ENCODE measurements at regions not wholly inside any gene's neighbourhood (a gene's known extent, or its start where the extent isn't known, plus 50 kb on each side); places are given as distances from the start of the nearest gene placed in this dataset.

DNA sequence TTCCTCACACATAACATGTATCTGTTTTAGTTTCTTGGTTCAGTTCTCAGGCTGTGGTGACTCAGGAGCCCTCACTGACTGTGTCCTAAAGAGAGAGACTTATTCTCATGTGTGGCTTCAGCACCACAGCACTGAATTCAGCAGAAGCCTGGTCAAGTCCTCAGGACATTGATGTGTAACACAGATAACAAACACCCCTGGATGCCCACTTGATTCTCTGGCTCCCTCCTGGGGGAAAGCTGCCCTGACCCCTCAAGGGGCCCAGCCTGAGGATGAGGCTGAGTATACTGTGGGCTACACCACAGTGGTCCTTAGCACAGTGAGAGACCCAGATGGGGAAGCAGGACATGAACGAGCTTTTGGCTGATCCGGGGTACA is 87.2 kb upstream of the VPREB1 start:
- Mint-ChIP-seq H3K27me3 (peaks cover 3% of the 10 kb centered on the region), H3K36me3 (ENCODE audit: low read depth) (no peaks in the 10 kb centered on the region), H3K9me3 (no peaks in the 10 kb centered on the region), H3K4me3 (no peak overlapping the region), H3K4me1 (ENCODE audit: low read depth) (no peaks in the 10 kb centered on the region), H3K27ac (peak overlapping the region; percentile 53)
- CTCF ChIA-PET: interaction anchor here (0.6 to 3.0 kb wide), 14 partner anchors 8 to 96 kb away, joined by 3 to 16 read pairs (median 6); no protein-coding TSS in a partner anchor
- no peak for ATAC-seq
- DNase-seq: no peak
- POLR2A ChIA-PET: interaction anchor here (1.0 kb wide), 1 partner anchor 11 kb away, joined by 3 read pairs; no protein-coding TSS in a partner anchor
- TF ChIP-seq, protein P1, sequence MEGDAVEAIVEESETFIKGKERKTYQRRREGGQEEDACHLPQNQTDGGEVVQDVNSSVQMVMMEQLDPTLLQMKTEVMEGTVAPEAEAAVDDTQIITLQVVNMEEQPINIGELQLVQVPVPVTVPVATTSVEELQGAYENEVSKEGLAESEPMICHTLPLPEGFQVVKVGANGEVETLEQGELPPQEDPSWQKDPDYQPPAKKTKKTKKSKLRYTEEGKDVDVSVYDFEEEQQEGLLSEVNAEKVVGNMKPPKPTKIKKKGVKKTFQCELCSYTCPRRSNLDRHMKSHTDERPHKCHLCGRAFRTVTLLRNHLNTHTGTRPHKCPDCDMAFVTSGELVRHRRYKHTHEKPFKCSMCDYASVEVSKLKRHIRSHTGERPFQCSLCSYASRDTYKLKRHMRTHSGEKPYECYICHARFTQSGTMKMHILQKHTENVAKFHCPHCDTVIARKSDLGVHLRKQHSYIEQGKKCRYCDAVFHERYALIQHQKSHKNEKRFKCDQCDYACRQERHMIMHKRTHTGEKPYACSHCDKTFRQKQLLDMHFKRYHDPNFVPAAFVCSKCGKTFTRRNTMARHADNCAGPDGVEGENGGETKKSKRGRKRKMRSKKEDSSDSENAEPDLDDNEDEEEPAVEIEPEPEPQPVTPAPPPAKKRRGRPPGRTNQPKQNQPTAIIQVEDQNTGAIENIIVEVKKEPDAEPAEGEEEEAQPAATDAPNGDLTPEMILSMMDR (IDR thresholded peaks at IDR 0.05): no peak
- intact Hi-C loops (cut with micrococcal nuclease): no loop called here

DNA sequence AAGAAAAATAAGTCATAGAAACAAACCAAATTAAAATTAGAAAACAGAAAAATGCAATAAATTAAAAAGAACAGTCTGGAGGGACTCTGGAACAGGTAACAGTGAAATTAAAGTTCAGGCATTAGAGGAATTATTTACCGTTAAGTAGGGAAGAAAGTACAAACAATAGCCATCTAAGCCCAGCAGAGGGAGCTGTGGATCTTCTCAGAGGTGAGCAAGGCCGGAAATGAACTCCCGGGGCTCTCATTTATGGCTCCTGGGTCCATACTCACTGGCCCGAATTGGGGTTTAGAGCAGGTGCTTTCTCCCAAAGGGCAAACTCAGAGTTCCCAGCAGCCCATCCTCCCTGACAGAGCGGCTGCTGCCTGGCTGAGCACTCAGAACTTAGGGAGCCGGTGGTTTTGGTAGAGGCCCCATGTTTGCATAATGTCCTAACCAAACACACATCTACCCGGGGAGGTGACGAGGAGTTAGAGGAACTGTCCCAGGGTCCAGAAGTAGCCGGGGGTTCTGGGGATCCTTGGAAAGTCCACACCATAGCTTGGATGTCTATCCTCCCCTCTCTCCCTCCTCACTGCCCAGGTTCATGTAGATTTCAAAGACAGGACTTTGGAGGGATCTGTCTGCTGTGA is 87.8 kb upstream of the VPREB1 start:
- Mint-ChIP-seq H3K36me3 (ENCODE audit: low read depth) (no peaks in the 10 kb centered on the region), H3K9me3 (no peaks in the 10 kb centered on the region), H3K4me1 (ENCODE audit: low read depth) (no peaks in the 10 kb centered on the region), H3K4me3 (no peak overlapping the region), H3K27ac (peak overlapping the region; percentile 53), H3K27me3 (peaks cover 5% of the 10 kb centered on the region)
- CTCF ChIA-PET: interaction anchor here (0.6 to 3.0 kb wide), 12 partner anchors 9 to 75 kb away, joined by 3 to 16 read pairs (median 6); no protein-coding TSS in a partner anchor
- TF ChIP-seq, protein P1 (IDR thresholded peaks at IDR 0.05): peak; percentile 82
- POLR2A ChIA-PET: no interaction called here
- peak; percentile 99 for ATAC-seq
- intact Hi-C loops (cut with micrococcal nuclease): no loop called here
- DNase-seq: peak; percentile 84

DNA sequence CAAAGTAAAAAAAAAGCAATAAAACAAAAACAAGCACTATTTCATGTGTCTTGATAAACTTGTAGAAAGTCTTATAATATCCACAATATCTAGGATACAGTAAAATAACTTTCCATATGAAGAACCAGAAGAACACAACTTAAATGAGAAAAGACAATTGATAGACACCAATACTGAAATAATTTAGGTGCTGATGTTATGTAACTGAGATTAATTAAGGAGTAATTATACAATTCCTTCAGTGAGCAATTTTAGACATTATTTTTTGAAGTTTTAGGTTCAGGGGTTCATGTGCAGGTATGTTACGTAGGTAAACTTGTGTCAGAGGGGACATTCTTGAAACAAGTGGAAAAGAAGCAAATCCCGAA is 88.3 kb upstream of the VPREB1 start:
- Mint-ChIP-seq H3K4me1 (ENCODE audit: low read depth) (no peaks in the 10 kb centered on the region), H3K9me3 (no peaks in the 10 kb centered on the region), H3K36me3 (ENCODE audit: low read depth) (no peaks in the 10 kb centered on the region), H3K4me3 (no peak overlapping the region), H3K27ac (no peak overlapping the region), H3K27me3 (peaks cover 7% of the 10 kb centered on the region)
- CTCF ChIA-PET: interaction anchor here (1.0 to 2.2 kb wide), 6 partner anchors 9 to 48 kb away, joined by 3 to 16 read pairs (median 6); no protein-coding TSS in a partner anchor
- no peak for DNase-seq
- TF ChIP-seq, protein P1 (IDR thresholded peaks at IDR 0.05): no peak
- POLR2A ChIA-PET: no interaction called here
- intact Hi-C loops (cut with micrococcal nuclease): no loop called here
- no peak for ATAC-seq

DNA sequence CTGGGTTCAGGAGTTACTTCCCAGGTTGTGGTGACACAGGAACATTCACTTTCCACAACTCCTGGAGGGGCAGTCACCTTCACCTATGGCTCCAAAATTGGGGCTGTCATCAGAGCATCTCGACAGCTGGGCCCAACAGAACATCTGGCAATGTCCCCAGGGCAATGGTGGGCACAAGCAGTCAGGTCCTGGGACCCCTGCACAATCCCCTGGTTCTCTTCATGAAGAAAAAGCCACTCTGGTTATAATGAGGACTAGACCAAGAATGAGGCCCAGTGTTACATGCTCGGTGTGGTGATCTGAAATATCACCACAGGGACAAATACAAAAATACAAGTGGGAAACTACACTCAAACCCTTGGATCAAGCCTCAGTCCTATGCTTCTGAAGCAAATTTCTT is 89.0 kb upstream of the VPREB1 start:
- H3K4me1 Mint-ChIP-seq (ENCODE audit: low read depth): no peaks in the 10 kb centered on the region
- H3K36me3 Mint-ChIP-seq (ENCODE audit: low read depth): no peaks in the 10 kb centered on the region
- no peak for ATAC-seq
- H3K27ac Mint-ChIP-seq: no peak overlapping the region
- H3K27me3 Mint-ChIP-seq: peaks cover 7% of the 10 kb centered on the region
- DNase-seq: no peak
- CTCF ChIA-PET: interaction anchor here (1.5 kb wide), 1 partner anchor 19 kb away, joined by 6 read pairs; no protein-coding TSS in a partner anchor
- no peak overlapping the region for H3K4me3 Mint-ChIP-seq
- POLR2A ChIA-PET: no interaction called here
- no peaks in the 10 kb centered on the region for H3K9me3 Mint-ChIP-seq
- intact Hi-C loops (cut with micrococcal nuclease): no loop called here
- TF ChIP-seq, protein P1 (IDR thresholded peaks at IDR 0.05): no peak

DNA sequence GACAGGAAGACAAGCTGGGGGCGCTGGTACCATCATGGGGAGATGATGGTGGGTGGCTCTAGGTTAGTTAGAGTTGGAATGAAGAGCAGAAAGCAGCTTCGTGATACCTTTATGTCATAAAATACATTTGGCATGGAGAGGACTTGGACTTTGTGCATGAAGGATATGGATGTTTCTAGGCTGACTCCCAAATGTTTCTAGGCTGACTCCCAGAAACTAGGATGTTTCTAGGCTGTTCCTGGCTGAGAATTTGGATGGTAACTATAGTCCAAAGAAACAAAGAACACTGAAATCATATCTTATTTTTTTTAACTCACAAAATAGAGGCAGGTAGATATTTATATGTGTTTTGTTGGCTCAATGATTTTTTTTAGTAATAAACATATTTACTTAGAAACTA is 89.4 kb upstream of the VPREB1 start:
- Mint-ChIP-seq H3K4me3 (no peak overlapping the region), H3K27ac (no peak overlapping the region), H3K36me3 (ENCODE audit: low read depth) (no peaks in the 10 kb centered on the region), H3K27me3 (peaks cover 9% of the 10 kb centered on the region), H3K4me1 (ENCODE audit: low read depth) (no peaks in the 10 kb centered on the region), H3K9me3 (no peaks in the 10 kb centered on the region)
- intact Hi-C loops (cut with micrococcal nuclease): no loop called here
- ATAC-seq (no peak), DNase-seq (no peak)
- POLR2A ChIA-PET: no interaction called here
- CTCF ChIA-PET: interaction anchor here (1.3 to 1.9 kb wide), 3 partner anchors 10 to 40 kb away, joined by 3 to 6 read pairs (median 6); no protein-coding TSS in a partner anchor
- TF ChIP-seq, protein P1 (IDR thresholded peaks at IDR 0.05): no peak

Measured in activated CD8-positive, alpha-beta T cell treated with anti-CD3 and anti-CD28 coated beads for 36 hours (primary cell).